ENCODE measurements at regions not wholly inside any gene's neighbourhood (a gene's known extent, or its start where the extent isn't known, plus 50 kb on each side); places are given as distances from the start of the nearest gene placed in this dataset.

DNA sequence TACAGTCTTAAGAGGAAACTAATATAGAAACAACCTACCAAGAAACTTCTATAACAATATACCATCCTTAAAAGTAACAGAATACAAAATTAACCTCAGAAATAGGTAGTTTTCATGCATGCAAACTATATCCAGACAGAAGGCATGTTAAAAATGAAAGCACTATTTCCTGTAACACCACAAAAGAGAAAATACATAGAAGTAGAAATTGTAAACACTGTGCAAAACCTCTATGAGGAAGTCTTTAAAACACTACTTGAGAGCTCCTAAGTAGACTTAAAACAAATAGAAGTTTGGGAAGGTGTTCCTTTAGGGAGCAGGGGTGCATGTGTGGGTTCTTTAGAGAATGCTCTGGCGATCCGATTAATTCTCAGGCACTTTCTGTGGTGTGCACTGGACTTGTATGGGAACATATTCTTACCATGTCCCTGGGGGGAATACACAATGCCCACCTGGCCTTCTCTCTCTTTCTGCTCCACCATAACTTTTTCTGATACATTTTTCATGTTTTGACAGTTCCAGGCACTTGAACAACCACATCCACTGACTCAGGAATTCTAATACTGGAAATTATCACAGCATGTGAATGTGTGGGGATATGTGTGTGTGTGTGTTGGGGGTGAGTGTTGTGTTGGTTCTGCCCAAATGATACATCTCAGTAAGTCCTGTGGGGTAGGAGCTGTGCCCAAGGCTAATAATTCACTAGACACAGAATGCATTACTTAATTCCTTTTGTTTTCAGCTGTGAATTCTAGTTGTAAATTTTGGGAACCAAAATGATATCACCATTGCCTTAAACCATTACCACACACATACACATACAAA is 866.3 kb upstream of the B3GALT2 start:
- no peak for ATAC-seq
- Histone ChIP-seq H3K79me2 (ENCODE audit: control insufficient read depth, insufficient read depth, low read length) (no peaks in the 10 kb centered on the region), H3K27ac (ENCODE audit: extremely low read depth, low read depth, low read length) (no peak overlapping the region), H3K4me3 (no peak overlapping the region), H3K4me2 (ENCODE audit: insufficient read depth, low read length) (no peak overlapping the region), H3K27me3 (ENCODE audit: control insufficient read depth in 2 of 2, insufficient read depth in 2 of 2, low read length in 2 of 2) (no peaks in the 10 kb centered on the region), H3K9me1 (ENCODE audit: control insufficient read depth, insufficient read depth, low read length) (no peaks in the 10 kb centered on the region), H3K4me1 (replicated peaks in 1 of 2; ENCODE audit: control insufficient read depth in 2 of 2, insufficient read depth in 2 of 2, low read length in 2 of 2) (no peaks in the 10 kb centered on the region), H3K9ac (ENCODE audit: insufficient read depth in 1 of 2, low read depth in 2 of 2, low read length in 2 of 2) (no peak overlapping the region), H2AFZ (ENCODE audit: low read depth, low read length) (no peak overlapping the region), H3K9me3 (replicated peaks; ENCODE audit: control insufficient read depth, insufficient read depth, low read depth, low read length) (peaks cover 2% of the 10 kb centered on the region; the same call in 1 of the 2 replicates), H3K36me3 (ENCODE audit: control insufficient read depth, insufficient read depth, low read length) (no peaks in the 10 kb centered on the region), H4K20me1 (replicated peaks; ENCODE audit: control insufficient read depth, insufficient read depth, low read length) (no peaks in the 10 kb centered on the region)
- 0% methylated on average over 2 of the region's 2 CpGs for WGBS (ENCODE audit: insufficient coverage, low coverage, missing lambda C conversion rate)
- in situ Hi-C loops (cut with MboI) (no loop called here), intact Hi-C loops (cut with micrococcal nuclease) (no loop called here)
- CTCF ChIA-PET (ENCODE audit: low intra/inter-chr PET ratio): no interaction called here
- no peak for FAIRE-seq
- TF ChIP-seq RBFOX2 (IDR thresholded peaks at IDR 0.05; ENCODE audit: low read depth, low read length): no peak
- no peak for TF ChIP-seq CHD4 (IDR thresholded peaks at IDR 0.05; ENCODE audit: insufficient read depth, insufficient replicate concordance, low read depth, low read length, poor library complexity, severe bottlenecking)
- TF ChIP-seq SAP30 (IDR thresholded peaks at IDR 0.05; ENCODE audit: borderline replicate concordance, insufficient read depth, low read depth, low read length, poor library complexity, severe bottlenecking): no peak
- TF ChIP-seq MYC (IDR thresholded peaks at IDR 0.05; ENCODE audit: low read depth, low read length): no peak
- no peak for TF ChIP-seq MYC (CRISPR knock-in tag; IDR thresholded peaks at IDR 0.05; ENCODE audit: borderline replicate concordance, low read depth)
- TF ChIP-seq, protein P1, sequence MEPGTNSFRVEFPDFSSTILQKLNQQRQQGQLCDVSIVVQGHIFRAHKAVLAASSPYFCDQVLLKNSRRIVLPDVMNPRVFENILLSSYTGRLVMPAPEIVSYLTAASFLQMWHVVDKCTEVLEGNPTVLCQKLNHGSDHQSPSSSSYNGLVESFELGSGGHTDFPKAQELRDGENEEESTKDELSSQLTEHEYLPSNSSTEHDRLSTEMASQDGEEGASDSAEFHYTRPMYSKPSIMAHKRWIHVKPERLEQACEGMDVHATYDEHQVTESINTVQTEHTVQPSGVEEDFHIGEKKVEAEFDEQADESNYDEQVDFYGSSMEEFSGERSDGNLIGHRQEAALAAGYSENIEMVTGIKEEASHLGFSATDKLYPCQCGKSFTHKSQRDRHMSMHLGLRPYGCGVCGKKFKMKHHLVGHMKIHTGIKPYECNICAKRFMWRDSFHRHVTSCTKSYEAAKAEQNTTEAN (CRISPR knock-in tag; IDR thresholded peaks at IDR 0.05): no peak
- no peak for TF ChIP-seq MTA3 (IDR thresholded peaks at IDR 0.05; ENCODE audit: borderline replicate concordance)
- no peak for TF ChIP-seq EWSR1 (IDR thresholded peaks at IDR 0.05; ENCODE audit: borderline replicate concordance, low read depth, partially characterized antibody)
- no peak for TF ChIP-seq OTX1 (CRISPR knock-in tag; IDR thresholded peaks at IDR 0.05)
- POLR2A ChIA-PET: no interaction called here
- no TSS peak for BruUV-seq (replicated peaks)
- no peak for DNase-seq (ENCODE audit: extremely low read depth in 1 of 4, low spot score in 3 of 4)

All from K562 (cell line).